AG10803 (cell line): ENCODE measurements at regions not wholly inside any gene's neighbourhood (a gene's known extent, or its start where the extent isn't known, plus 50 kb on each side); places are given as distances from the start of the nearest gene placed in this dataset.
A peak's percentile ranks its signal among the peaks of the same experiment; 100 is the strongest.

Experiments
- DNase-seq: peaks from one replicate; pipeline ENCODE4 v3.0.0; 2010; ENCODE audit warnings: low read depth
- H3K4me3 ChIP-seq: 2 replicates; pipeline ENCODE4 v1.5.1; 2011; ENCODE audit warnings: mild to moderate bottlenecking, low read length, control low read depth
- CTCF ChIP-seq: conservative IDR thresholded peaks from 2 replicates; pipeline ENCODE4 v1.5.1; 2011; ENCODE audit warnings: mild to moderate bottlenecking, low read length, control low read depth, inconsistent platforms

- TF ChIP-seq CTCF: no peak
- DNase-seq: no peak
- H3K4me3 ChIP-seq: no peak overlapping the region
These were observed 171.4 kb downstream of the PTN start for GRCh38 chr7:137172105-137172590.

- peak; percentile 95 for TF ChIP-seq CTCF
- H3K4me3 ChIP-seq: no peak overlapping the region
- DNase-seq: peak; percentile 76
These were observed 174.2 kb downstream of the PTN start for GRCh38 chr7:137169282-137169698.

- no peak for TF ChIP-seq CTCF
- H3K4me3 ChIP-seq: no peak overlapping the region
- DNase-seq: no peak
These were observed 175.9 kb downstream of the PTN start for GRCh38 chr7:137167609-137168008.

GRCh38 chr7:137166363-137166762 is 177.2 kb downstream of the PTN start:
- DNase-seq: no peak
- no peak for TF ChIP-seq CTCF
- H3K4me3 ChIP-seq: no peak overlapping the region

GRCh38 chr7:137165786-137166185 is 177.7 kb downstream of the PTN start:
- TF ChIP-seq CTCF: no peak
- DNase-seq: no peak
- no peak overlapping the region for H3K4me3 ChIP-seq

- DNase-seq: no peak
- TF ChIP-seq CTCF: no peak
- H3K4me3 ChIP-seq: no peak overlapping the region
These were observed 178.3 kb downstream of the PTN start for GRCh38 chr7:137165241-137165640.

- no peak for DNase-seq
- TF ChIP-seq CTCF: no peak
- no peak overlapping the region for H3K4me3 ChIP-seq
These were observed 179.3 kb downstream of the PTN start for GRCh38 chr7:137164251-137164650.
